Tibial nerve (tissue), 4 donors: ENCODE measurements at regions not wholly inside any gene's neighbourhood (a gene's known extent, or its start where the extent isn't known, plus 50 kb on each side); places are given as distances from the start of the nearest gene placed in this dataset.

Experiments
- DNase-seq, 2 donors: peaks; one replicate each; pipeline ENCODE4 v3.0.0-alpha.2; 2019; ENCODE audit warnings: low spot score in 2 of 2
- H3K27ac ChIP-seq, 4 donors: fragments of 200-600 bp; sonication (generic) in 3 of 4; one replicate each; pipeline ENCODE4 v1.5.1; 2017 to 2019; ENCODE audit warnings: mild to moderate bottlenecking in 1 of 4
- H3K27me3 ChIP-seq, 2 donors: fragments of 200-600 bp; sonication (generic) in 1 of 2; one replicate each; pipeline versions ENCODE4 v1.5.1 to v1.6.0; 2017 to 2019
- H3K36me3 ChIP-seq, 3 donors: fragments of 200-600 bp; sonication (generic); one replicate each; pipeline ENCODE4 v1.5.1; 2018 to 2019
- H3K4me1 ChIP-seq, 4 donors: fragments of 200-600 bp; sonication (generic) in 3 of 4; one replicate each; pipeline ENCODE4 v1.5.1; 2017 to 2019
- H3K4me3 ChIP-seq, 4 donors: fragments of 200-600 bp; sonication (generic) in 3 of 4; one replicate each; pipeline ENCODE4 v1.5.1; 2017 to 2019; ENCODE audit warnings: mild to moderate bottlenecking in 1 of 4, moderate library complexity in 1 of 4
- H3K9me3 ChIP-seq, 4 donors: fragments of 200-600 bp; sonication (generic) in 3 of 4; one replicate each; pipeline ENCODE4 v1.5.1; 2017 to 2019
- EP300 ChIP-seq, 2 donors: sonication (generic); formaldehyde crosslinking; IDR thresholded peaks; one replicate each; pipeline ENCODE4 v1.6.1; 2017; ENCODE audit warnings: antibody characterized with exemption in 2 of 2, mild to moderate bottlenecking in 1 of 2
- POLR2A ChIP-seq, 2 donors: fragments of 450-650 bp; IDR thresholded peaks; one replicate each; pipeline ENCODE4 v1.6.1; 2017; ENCODE audit warnings: antibody characterized with exemption in 2 of 2, mild to moderate bottlenecking in 2 of 2, moderate library complexity in 2 of 2
- WGBS, 2 donors: methylation state at CpG; one replicate each; pipeline ENCODE4 v1.1.5; 2018; 5-methylcytosine and 5-hydroxymethylcytosine counted together
- TF ChIP-seq, protein P1 (sequence below), 5 experiments: fragments of 200-600 bp in 3 of 5; fragments of 450-650 bp in 2 of 5; sonication (generic) in 3 of 5; IDR thresholded peaks; one replicate each; pipeline ENCODE4 v1.5.1; 2016 to 2019; ENCODE audit warnings: antibody characterized with exemption in 5 of 5, mild to moderate bottlenecking in 3 of 5, moderate library complexity in 2 of 5

DNA sequence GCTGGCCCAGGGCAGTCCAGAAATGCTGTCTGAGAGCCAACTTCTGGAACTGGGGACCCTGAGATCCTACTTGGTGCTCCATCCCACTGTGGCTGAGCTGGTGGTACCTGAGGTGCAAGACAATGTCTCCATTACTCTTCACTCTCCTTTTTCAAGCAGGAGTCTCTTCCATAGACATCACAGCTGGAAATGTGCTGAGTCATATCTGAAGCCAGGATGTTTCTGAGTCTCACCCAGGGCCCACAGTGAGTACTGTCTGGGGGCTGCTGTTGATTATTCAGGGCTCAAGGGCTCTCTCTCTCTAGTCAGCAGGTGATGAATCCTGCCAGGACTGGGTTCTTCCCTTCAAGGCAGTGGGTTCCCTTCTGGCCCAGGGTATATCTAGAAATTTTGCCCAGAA lies 145.2 kb upstream of the TAS2R1 start:
- DNase-seq: no peak
- no peak overlapping the region for H3K27ac ChIP-seq
- TF ChIP-seq, protein P1, sequence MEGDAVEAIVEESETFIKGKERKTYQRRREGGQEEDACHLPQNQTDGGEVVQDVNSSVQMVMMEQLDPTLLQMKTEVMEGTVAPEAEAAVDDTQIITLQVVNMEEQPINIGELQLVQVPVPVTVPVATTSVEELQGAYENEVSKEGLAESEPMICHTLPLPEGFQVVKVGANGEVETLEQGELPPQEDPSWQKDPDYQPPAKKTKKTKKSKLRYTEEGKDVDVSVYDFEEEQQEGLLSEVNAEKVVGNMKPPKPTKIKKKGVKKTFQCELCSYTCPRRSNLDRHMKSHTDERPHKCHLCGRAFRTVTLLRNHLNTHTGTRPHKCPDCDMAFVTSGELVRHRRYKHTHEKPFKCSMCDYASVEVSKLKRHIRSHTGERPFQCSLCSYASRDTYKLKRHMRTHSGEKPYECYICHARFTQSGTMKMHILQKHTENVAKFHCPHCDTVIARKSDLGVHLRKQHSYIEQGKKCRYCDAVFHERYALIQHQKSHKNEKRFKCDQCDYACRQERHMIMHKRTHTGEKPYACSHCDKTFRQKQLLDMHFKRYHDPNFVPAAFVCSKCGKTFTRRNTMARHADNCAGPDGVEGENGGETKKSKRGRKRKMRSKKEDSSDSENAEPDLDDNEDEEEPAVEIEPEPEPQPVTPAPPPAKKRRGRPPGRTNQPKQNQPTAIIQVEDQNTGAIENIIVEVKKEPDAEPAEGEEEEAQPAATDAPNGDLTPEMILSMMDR (IDR thresholded peaks at IDR 0.05): no peak
- TF ChIP-seq POLR2A (IDR thresholded peaks at IDR 0.05) (no peak), EP300 (IDR thresholded peaks at IDR 0.05) (no peak)
- no peaks in the 10 kb centered on the region for H3K27me3 ChIP-seq
- H3K4me3 ChIP-seq: no peak overlapping the region
- no peaks in the 10 kb centered on the region for H3K4me1 ChIP-seq
- peaks cover 0 to 11% (median 0%) of the 10 kb centered on the region in 4 donors for H3K9me3 ChIP-seq
- H3K36me3 ChIP-seq: no peaks in the 10 kb centered on the region

DNA sequence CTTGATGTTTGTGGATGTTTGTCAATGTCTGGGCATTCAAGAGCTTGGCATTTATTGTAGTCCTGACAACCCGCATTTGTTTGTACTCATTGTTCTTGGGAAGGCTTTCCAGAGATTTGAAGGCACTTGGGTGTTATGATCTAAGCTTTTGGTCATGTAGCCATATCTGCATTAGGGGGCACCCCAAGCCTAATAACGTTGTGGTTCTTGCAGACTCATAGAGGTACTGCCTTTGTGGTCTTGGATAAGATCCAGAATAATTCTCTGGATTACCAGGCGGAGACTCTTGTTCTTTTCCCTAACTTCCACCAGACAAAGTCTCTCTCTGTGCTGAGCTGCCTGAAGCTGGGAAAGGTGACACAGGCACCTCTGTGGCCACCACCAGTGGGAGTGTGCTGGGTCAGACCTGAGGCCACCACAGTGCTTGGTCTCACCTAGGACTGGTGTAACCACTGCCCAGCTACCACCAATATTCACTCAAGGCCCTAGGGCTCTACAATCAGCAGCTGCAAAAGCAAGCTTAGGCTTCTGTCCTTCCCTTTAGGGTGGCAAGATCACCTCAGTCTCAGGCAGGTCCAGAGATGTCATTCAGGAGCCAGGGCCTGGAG lies 144.4 kb upstream of the TAS2R1 start:
- no peak for TF ChIP-seq EP300 (IDR thresholded peaks at IDR 0.05)
- TF ChIP-seq POLR2A (IDR thresholded peaks at IDR 0.05): no peak
- TF ChIP-seq, protein P1 (IDR thresholded peaks at IDR 0.05): no peak
- Histone ChIP-seq H3K27me3 (no peaks in the 10 kb centered on the region), H3K27ac (no peak overlapping the region), H3K4me3 (no peak overlapping the region), H3K9me3 (peaks cover 0 to 5% (median 0%) of the 10 kb centered on the region in 4 donors), H3K36me3 (no peaks in the 10 kb centered on the region), H3K4me1 (no peaks in the 10 kb centered on the region)
- no peak for DNase-seq
- 47 to 64% methylated on average over 3 of the region's 3 CpGs for WGBS, 2 donors

DNA sequence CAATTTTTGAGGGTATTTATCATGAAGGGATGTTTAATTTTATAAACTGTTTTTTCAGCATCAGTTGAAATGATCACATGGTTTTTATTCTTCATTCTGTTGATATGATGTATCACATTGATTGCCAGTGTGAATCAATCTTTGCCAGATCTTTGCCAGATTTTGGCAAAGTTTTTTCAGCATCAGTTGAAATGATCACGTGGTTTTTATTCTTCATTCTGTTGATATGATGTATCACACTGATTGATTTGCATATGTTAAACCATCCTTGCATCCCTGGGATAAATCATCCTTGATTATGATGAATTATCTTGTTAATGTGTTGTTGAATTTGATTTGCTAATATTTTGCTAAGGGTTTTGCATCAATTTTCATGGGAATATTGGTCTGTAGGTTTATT lies 140.9 kb upstream of the TAS2R1 start:
- no peak for DNase-seq
- H3K9me3 ChIP-seq: peaks cover 0 to 5% (median 0%) of the 10 kb centered on the region in 4 donors
- no peaks in the 10 kb centered on the region for H3K4me1 ChIP-seq
- no peak overlapping the region for H3K27ac ChIP-seq
- H3K4me3 ChIP-seq: no peak overlapping the region
- TF ChIP-seq POLR2A (IDR thresholded peaks at IDR 0.05) (no peak), EP300 (IDR thresholded peaks at IDR 0.05) (no peak)
- TF ChIP-seq, protein P1 (IDR thresholded peaks at IDR 0.05): no peak
- WGBS, 2 donors: 79 to 90% methylated on average over 1 of the region's 1 CpG
- H3K36me3 ChIP-seq: no peaks in the 10 kb centered on the region
- no peaks in the 10 kb centered on the region for H3K27me3 ChIP-seq

DNA sequence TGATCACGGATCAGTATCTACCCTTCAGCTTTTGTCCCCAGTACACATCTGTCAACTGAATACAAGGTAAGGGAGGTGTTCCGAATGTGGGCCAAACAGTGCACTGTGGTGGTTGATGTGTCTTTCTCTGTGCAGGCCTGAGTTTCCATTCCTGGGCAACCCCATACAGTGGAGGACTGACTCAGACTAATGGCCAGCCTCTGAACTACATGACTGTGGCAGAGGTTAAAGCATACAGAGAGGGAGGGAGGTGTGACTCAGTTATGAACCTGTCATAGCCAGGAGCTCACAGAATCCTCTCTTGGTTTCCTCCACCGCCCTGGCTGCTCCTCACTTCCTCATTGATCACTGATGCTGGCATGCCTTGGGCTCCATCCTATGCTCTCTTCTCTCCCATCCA lies 136.4 kb upstream of the TAS2R1 start:
- Histone ChIP-seq H3K4me3 (no peak overlapping the region), H3K27me3 (no peaks in the 10 kb centered on the region), H3K4me1 (no peaks in the 10 kb centered on the region), H3K27ac (no peak overlapping the region), H3K36me3 (no peaks in the 10 kb centered on the region), H3K9me3 (no peaks in the 10 kb centered on the region)
- TF ChIP-seq, protein P1 (IDR thresholded peaks at IDR 0.05): no peak
- TF ChIP-seq EP300 (IDR thresholded peaks at IDR 0.05): no peak
- no peak for TF ChIP-seq POLR2A (IDR thresholded peaks at IDR 0.05)
- 89 to 98% methylated on average over 3 of the region's 3 CpGs for WGBS, 2 donors
- DNase-seq: no peak

DNA sequence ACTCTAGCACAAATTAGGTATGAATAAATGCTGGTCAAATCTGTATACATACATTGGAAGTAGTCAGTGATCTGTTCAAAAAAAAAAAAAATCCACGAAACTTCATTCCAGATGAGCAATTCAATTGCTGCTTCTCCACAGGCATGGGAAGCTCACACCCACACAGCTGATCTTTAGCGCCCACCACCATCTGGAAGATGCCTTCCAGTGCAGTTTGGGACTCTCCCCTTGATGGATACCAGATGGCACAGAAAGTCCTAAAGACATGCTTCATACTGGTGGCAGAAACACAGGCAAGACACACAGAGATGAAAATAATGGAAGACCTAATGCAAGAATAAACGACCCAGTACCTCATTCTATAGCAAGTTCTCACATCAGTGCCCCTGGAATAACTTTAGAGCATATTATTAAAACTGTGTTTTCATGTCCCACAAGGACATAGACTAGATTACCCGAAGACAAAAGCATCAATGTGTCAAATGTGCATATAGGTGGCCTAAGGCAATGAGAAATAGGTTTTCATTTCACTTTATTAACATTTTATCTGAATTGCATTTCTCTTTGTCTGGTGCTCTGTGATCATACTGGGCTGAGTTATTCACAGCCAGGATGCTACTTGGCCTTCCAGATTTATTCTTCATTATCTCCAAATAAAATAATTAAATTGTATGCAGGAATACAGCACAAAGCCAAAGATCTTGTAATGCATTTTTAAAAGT lies 135.4 kb upstream of the TAS2R1 start:
- no peak for TF ChIP-seq POLR2A (IDR thresholded peaks at IDR 0.05)
- TF ChIP-seq, protein P1 (IDR thresholded peaks at IDR 0.05): no peak
- TF ChIP-seq EP300 (IDR thresholded peaks at IDR 0.05): no peak
- no peaks in the 10 kb centered on the region for H3K36me3 ChIP-seq
- no peak overlapping the region for H3K27ac ChIP-seq
- H3K4me3 ChIP-seq: no peak overlapping the region
- no peaks in the 10 kb centered on the region for H3K4me1 ChIP-seq
- H3K27me3 ChIP-seq: no peaks in the 10 kb centered on the region
- WGBS, 2 donors: 57 to 61% methylated on average over 4 of the region's 4 CpGs
- no peak for DNase-seq
- no peaks in the 10 kb centered on the region for H3K9me3 ChIP-seq
